ENCODE measurements at regions not wholly inside any gene's neighbourhood (a gene's known extent, or its start where the extent isn't known, plus 50 kb on each side); places are given as distances from the start of the nearest gene placed in this dataset.

GRCh38 chr6:118709859-118710350, 58.5 kb upstream of the CEP85L start:
- H3K27me3 ChIP-seq (ENCODE audit: control insufficient read depth, low read length): no peaks in the 10 kb centered on the region
- peaks cover 4% of the 10 kb centered on the region; the same call in 1 of the 2 replicates for H3K36me3 ChIP-seq (ENCODE audit: control insufficient read depth, low read length)
- H3F3A ChIP-seq (ENCODE audit: control insufficient read depth, insufficient read depth): no peaks in the 10 kb centered on the region
- H3K4me1 ChIP-seq (ENCODE audit: control insufficient read depth, low read length): peaks cover 49% of the 10 kb centered on the region
- TF ChIP-seq CTCF (IDR thresholded peaks at IDR 0.05; ENCODE audit: low read depth, low read length, poor library complexity, severe bottlenecking) (no peak), EZH2phosphoT487 (IDR thresholded peaks at IDR 0.05; ENCODE audit: borderline replicate concordance, low read length) (no peak)
- H3K27ac ChIP-seq (ENCODE audit: low read depth, low read length): peak overlapping the region; percentile 74
- H3K4me3 ChIP-seq (ENCODE audit: low read length): peak overlapping the region; percentile 94
- no peaks in the 10 kb centered on the region for H3K9me2 ChIP-seq (replicated peaks; ENCODE audit: control insufficient read depth, low read length)
- H3K4me2 ChIP-seq (ENCODE audit: low read length): peak overlapping the region; percentile 96
- H4K20me1 ChIP-seq (ENCODE audit: control insufficient read depth, insufficient read depth, low read depth, low read length): no peaks in the 10 kb centered on the region
- H3K79me2 ChIP-seq (ENCODE audit: control insufficient read depth, low read length): peaks cover 30% of the 10 kb centered on the region
- no peaks in the 10 kb centered on the region for H3K9me3 ChIP-seq (ENCODE audit: control insufficient read depth, insufficient read depth, low read length)

- Histone ChIP-seq H3K9me3 (ENCODE audit: control insufficient read depth, insufficient read depth, low read length) (no peaks in the 10 kb centered on the region), H3K27me3 (ENCODE audit: control insufficient read depth, low read length) (no peaks in the 10 kb centered on the region), H3K9me2 (replicated peaks; ENCODE audit: control insufficient read depth, low read length) (no peaks in the 10 kb centered on the region), H4K20me1 (ENCODE audit: control insufficient read depth, insufficient read depth, low read depth, low read length) (no peaks in the 10 kb centered on the region), H3K36me3 (ENCODE audit: control insufficient read depth, low read length) (peaks cover 4% of the 10 kb centered on the region; the same call in 1 of the 2 replicates), H3K4me3 (ENCODE audit: low read length) (peak overlapping the region; percentile 94), H3F3A (ENCODE audit: control insufficient read depth, insufficient read depth) (no peaks in the 10 kb centered on the region), H3K4me2 (ENCODE audit: low read length) (peak overlapping the region; percentile 96), H3K27ac (ENCODE audit: low read depth, low read length) (peak overlapping the region; percentile 74), H3K4me1 (ENCODE audit: control insufficient read depth, low read length) (peaks cover 59% of the 10 kb centered on the region), H3K79me2 (ENCODE audit: control insufficient read depth, low read length) (peaks cover 30% of the 10 kb centered on the region)
- TF ChIP-seq EZH2phosphoT487 (IDR thresholded peaks at IDR 0.05; ENCODE audit: borderline replicate concordance, low read length) (no peak), CTCF (IDR thresholded peaks at IDR 0.05; ENCODE audit: low read depth, low read length, poor library complexity, severe bottlenecking) (no peak)
Measured at GRCh38 chr6:118708744-118709143, 57.4 kb upstream of the CEP85L start.

- Histone ChIP-seq H3K36me3 (ENCODE audit: control insufficient read depth, low read length) (peaks cover 4% of the 10 kb centered on the region; the same call in 1 of the 2 replicates), H3K4me3 (ENCODE audit: low read length) (peak overlapping the region; percentile 94), H3K4me2 (ENCODE audit: low read length) (peak overlapping the region; percentile 96), H3K9me3 (ENCODE audit: control insufficient read depth, insufficient read depth, low read length) (no peaks in the 10 kb centered on the region), H3K27ac (ENCODE audit: low read depth, low read length) (no peak overlapping the region), H3K9me2 (replicated peaks; ENCODE audit: control insufficient read depth, low read length) (no peaks in the 10 kb centered on the region), H3F3A (ENCODE audit: control insufficient read depth, insufficient read depth) (no peaks in the 10 kb centered on the region), H3K27me3 (ENCODE audit: control insufficient read depth, low read length) (no peaks in the 10 kb centered on the region), H3K4me1 (ENCODE audit: control insufficient read depth, low read length) (peaks cover 59% of the 10 kb centered on the region), H4K20me1 (ENCODE audit: control insufficient read depth, insufficient read depth, low read depth, low read length) (no peaks in the 10 kb centered on the region), H3K79me2 (ENCODE audit: control insufficient read depth, low read length) (peaks cover 30% of the 10 kb centered on the region)
- TF ChIP-seq EZH2phosphoT487 (IDR thresholded peaks at IDR 0.05; ENCODE audit: borderline replicate concordance, low read length) (no peak), CTCF (IDR thresholded peaks at IDR 0.05; ENCODE audit: low read depth, low read length, poor library complexity, severe bottlenecking) (no peak)
Measured at GRCh38 chr6:118708055-118708454, 56.7 kb upstream of the CEP85L start.

All from DOHH2 (cell line).